ENCODE measurements at regions not wholly inside any gene's neighbourhood (a gene's known extent, or its start where the extent isn't known, plus 50 kb on each side); places are given as distances from the start of the nearest gene placed in this dataset.
A peak's percentile ranks its signal among the peaks of the same experiment; 100 is the strongest.

DNA sequence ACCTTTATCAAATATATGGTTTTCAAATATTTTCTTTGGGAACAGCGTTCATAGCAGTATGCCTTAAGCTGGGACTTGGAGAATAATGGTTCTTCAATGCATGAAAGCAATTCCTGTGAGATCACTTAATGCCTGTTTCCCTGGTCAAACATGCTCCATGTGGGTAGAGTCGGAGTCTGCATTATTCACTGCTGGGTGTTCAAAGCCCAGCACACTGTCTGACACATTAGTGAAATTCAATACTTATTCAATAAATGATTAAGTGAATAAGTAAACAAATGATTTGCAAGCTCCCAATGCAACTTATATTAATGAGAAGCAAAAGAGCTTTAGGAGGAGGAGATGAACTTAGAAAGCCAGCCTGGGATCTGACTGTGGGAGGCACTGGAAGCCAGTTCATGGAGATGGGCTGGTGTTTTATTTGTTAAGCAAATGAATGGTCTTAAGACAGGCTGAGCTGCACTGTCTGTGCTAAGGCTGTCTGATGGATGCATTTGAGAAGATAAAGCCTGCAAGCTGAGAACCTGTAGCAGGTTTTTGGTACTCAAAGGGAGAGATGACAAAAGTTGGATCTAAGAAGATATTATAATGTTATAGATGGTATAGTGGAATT lies 490.8 kb downstream of the MCTP2 start:
- no peak overlapping the region for H3K27ac ChIP-seq (ENCODE audit: low read depth, low read length)
- no peak overlapping the region for H2AFZ ChIP-seq (ENCODE audit: low read length)
- H3K27me3 ChIP-seq (replicated peaks in 1 of 4; ENCODE audit: control insufficient read depth in 3 of 4, extremely low read depth in 1 of 4, insufficient read depth in 3 of 4, low read length in 3 of 4) = no peaks in the 10 kb centered on the region
- no peak for FAIRE-seq
- no peak overlapping the region for H2BK120ac ChIP-seq (replicated peaks; ENCODE audit: low read depth, low read length)
- no peak overlapping the region for H3K56ac ChIP-seq (replicated peaks; ENCODE audit: insufficient read length, low read depth, low read length)
- ChIA-PET CTCF (ENCODE audit: partially characterized antibody) (interaction anchor here (0.6 to 1.0 kb wide), 3 partner anchors 42 to 108 kb away, joined by 3 read pairs; no protein-coding TSS in a partner anchor), POLR2A (ENCODE audit: partially characterized antibody) (no interaction called here)
- no peak overlapping the region for H3K14ac ChIP-seq (ENCODE audit: insufficient read length)
- no peak overlapping the region for H2BK5ac ChIP-seq (ENCODE audit: low read depth, low read length)
- DNase-seq (ENCODE audit: low read depth in 1 of 2, low spot score in 2 of 2) = no peak
- H2BK20ac ChIP-seq (ENCODE audit: low read length) = no peak overlapping the region
- H3K79me1 ChIP-seq (ENCODE audit: low read depth, low read length) = no peaks in the 10 kb centered on the region
- no peak overlapping the region for H3K4me2 ChIP-seq (ENCODE audit: insufficient read depth in 1 of 2, low read depth in 2 of 2, low read length in 2 of 2)
- no peak overlapping the region for H3K23ac ChIP-seq (ENCODE audit: insufficient read length)
- H4K5ac ChIP-seq (ENCODE audit: insufficient read length, low read depth, low read length) = no peak overlapping the region
- no peaks in the 10 kb centered on the region for H3K79me2 ChIP-seq (ENCODE audit: control insufficient read depth in 1 of 2, insufficient read depth in 2 of 2, low read length in 2 of 2)
- no peak overlapping the region for H3K9ac ChIP-seq (replicated peaks in 1 of 4; ENCODE audit: extremely low read depth in 1 of 4, low read depth in 3 of 4, low read length in 3 of 4)
- H4K20me1 ChIP-seq (replicated peaks in 1 of 2; ENCODE audit: control insufficient read depth in 1 of 2, insufficient read depth in 2 of 2, low read length in 2 of 2) = no peaks in the 10 kb centered on the region
- H3K36me3 ChIP-seq (ENCODE audit: control insufficient read depth in 2 of 4, insufficient read depth in 4 of 4, low read length in 3 of 4) = no peaks in the 10 kb centered on the region
- no peak overlapping the region for H4K91ac ChIP-seq (replicated peaks; ENCODE audit: insufficient read length, low read length)
- no peak overlapping the region for H2AK5ac ChIP-seq (ENCODE audit: low read depth, low read length)
- no peak overlapping the region for H3K4ac ChIP-seq (replicated peaks; ENCODE audit: insufficient read length, low read depth, low read length)
- H3K18ac ChIP-seq (ENCODE audit: extremely low read depth, low read length) = no peak overlapping the region
- H3K23me2 ChIP-seq (ENCODE audit: low read depth, low read length) = no peaks in the 10 kb centered on the region
- no peak overlapping the region for H2BK12ac ChIP-seq (ENCODE audit: low read depth, low read length)
- no peak overlapping the region for H3K4me3 ChIP-seq (ENCODE audit: extremely low read depth in 1 of 4, insufficient read depth in 2 of 4, low read depth in 3 of 4, low read length in 4 of 4)
- H2BK15ac ChIP-seq (ENCODE audit: low read length) = no peak overlapping the region
- TF ChIP-seq CTCF (IDR thresholded peaks at IDR 0.05; ENCODE audit: control extremely low read depth in 1 of 3, insufficient read depth in 1 of 3, low read depth in 1 of 3, low read length in 3 of 3) = peak in 1 of 3 experiments; percentile 18; a peak in 1 of 4 replicates
- no peak for TF ChIP-seq HDAC6 (IDR thresholded peaks at IDR 0.05; ENCODE audit: low read depth, low read length)
- TF ChIP-seq RAD21 (IDR thresholded peaks at IDR 0.05 in 1 of 2, conservative IDR thresholded peaks at IDR 0.05 in 1 of 2; ENCODE audit: low read depth in 2 of 2, low read length in 2 of 2) = peak; percentile 44 to 57
- H4K8ac ChIP-seq (ENCODE audit: extremely low read depth, insufficient read depth, low read length) = no peak overlapping the region
- 86% methylated on average over 2 of the region's 2 CpGs; no CpG with 5 or more reads in 1 of the 2 experiments for WGBS, 2 experiments (ENCODE audit: extremely low coverage in 1 of 2, insufficient coverage in 1 of 2, insufficient read length in 1 of 2, insufficient replicate concordance in 2 of 2, low coverage in 1 of 2, low lambda C conversion rate in 2 of 2, missing lambda C conversion rate in 1 of 2)
- peaks cover 0 to 6% (median 2%) of the 10 kb centered on the region in 4 experiments; a peak in 3 of 7 replicates for H3K4me1 ChIP-seq (replicated peaks in 1 of 4; ENCODE audit: control insufficient read depth in 3 of 4, insufficient read depth in 4 of 4, low read length in 3 of 4)
- no peaks in the 10 kb centered on the region for H3K9me3 ChIP-seq (ENCODE audit: insufficient read depth in 2 of 2, low read depth in 1 of 2, low read length in 1 of 2)

Data from H1 (cell line).